GM18519 (cell line): ENCODE measurements at regions not wholly inside any gene's neighbourhood (a gene's known extent, or its start where the extent isn't known, plus 50 kb on each side); places are given as distances from the start of the nearest gene placed in this dataset.
"Not testable (repeated sequence)": the region's sequence is repeated elsewhere in the genome, so short reads cannot be mapped to it uniquely, and the experiment has no call there.

Experiments used
- ATAC-seq: cut with Tn5 transposase; IDR thresholded peaks from one replicate; pipeline ENCODE4 v1.9.1; 2021; ENCODE audit warnings: mild to moderate bottlenecking, moderate library complexity; ENCODE audit not compliant: unreplicated experiment, low FRiP score

GRCh38 chr9:753734-754133 is 87.8 kb upstream of the DMRT1 start:
- not testable (repeated sequence) for ATAC-seq

GRCh38 chr9:754150-754931 is 87.2 kb upstream of the DMRT1 start:
- ATAC-seq, result no peak

GRCh38 chr9:755454-756381 is 85.8 kb upstream of the DMRT1 start:
- ATAC-seq, result no peak

GRCh38 chr9:757246-757881 is 84.1 kb upstream of the DMRT1 start:
- ATAC-seq, result no peak

GRCh38 chr9:758146-758545 is 83.4 kb upstream of the DMRT1 start:
- ATAC-seq, result no peak

- ATAC-seq, result no peak
These were observed 82.0 kb upstream of the DMRT1 start for GRCh38 chr9:759541-759940.

GRCh38 chr9:759983-760736 is 81.3 kb upstream of the DMRT1 start:
- ATAC-seq, result no peak

- ATAC-seq, result no peak
These were observed 80.2 kb upstream of the DMRT1 start for GRCh38 chr9:761176-761792.

GRCh38 chr9:761793-762560 is 79.5 kb upstream of the DMRT1 start:
- no peak for ATAC-seq

GRCh38 chr9:763692-764091 is 77.8 kb upstream of the DMRT1 start:
- no peak for ATAC-seq

- peak; percentile 79 for ATAC-seq
These were observed 77.4 kb upstream of the DMRT1 start for GRCh38 chr9:764105-764524.

GRCh38 chr9:764986-765385 is 76.5 kb upstream of the DMRT1 start:
- no peak for ATAC-seq

- not testable (repeated sequence) for ATAC-seq
These were observed 74.4 kb upstream of the DMRT1 start for GRCh38 chr9:767061-767561.

GRCh38 chr9:776086-776485 is 65.4 kb upstream of the DMRT1 start:
- no peak for ATAC-seq

GRCh38 chr9:777978-778377 is 63.5 kb upstream of the DMRT1 start:
- no peak for ATAC-seq

GRCh38 chr9:784202-784601 is 57.3 kb upstream of the DMRT1 start:
- no peak for ATAC-seq

- no peak for ATAC-seq
These were observed 56.6 kb upstream of the DMRT1 start for GRCh38 chr9:784916-785315.

GRCh38 chr9:785997-786396 is 55.5 kb upstream of the DMRT1 start:
- ATAC-seq, result no peak

- ATAC-seq, result no peak
These were observed 55.1 kb upstream of the DMRT1 start for GRCh38 chr9:786405-786804.
